ENCODE measurements at regions not wholly inside any gene's neighbourhood (a gene's known extent, or its start where the extent isn't known, plus 50 kb on each side); places are given as distances from the start of the nearest gene placed in this dataset.
"Not testable (repeated sequence)": the region's sequence is repeated elsewhere in the genome, so short reads cannot be mapped to it uniquely, and the experiment has no call there.

GRCh38 chr3:161599697-161600096 lies 103.1 kb downstream of the OTOL1 start:
- Histone ChIP-seq H3K9ac (ENCODE audit: low read depth in 1 of 3, low read length in 3 of 3) (no peak overlapping the region), H3K27me3 (ENCODE audit: control insufficient read depth in 3 of 3, insufficient read depth in 3 of 3, low read length in 3 of 3) (no peaks in the 10 kb centered on the region), H3K27ac (ENCODE audit: low read depth, low read length) (no peak overlapping the region), H3K4me3 (ENCODE audit: low read length in 3 of 3) (no peak overlapping the region), H3K4me1 (ENCODE audit: control insufficient read depth in 3 of 3, insufficient read depth in 3 of 3, low read length in 3 of 3) (no peaks in the 10 kb centered on the region), H3K36me3 (ENCODE audit: control insufficient read depth in 3 of 3, insufficient read depth in 3 of 3, low read length in 3 of 3) (no peaks in the 10 kb centered on the region), H3K9me3 (ENCODE audit: control insufficient read depth in 3 of 3, low read length in 3 of 3) (no peaks in the 10 kb centered on the region)

DNA sequence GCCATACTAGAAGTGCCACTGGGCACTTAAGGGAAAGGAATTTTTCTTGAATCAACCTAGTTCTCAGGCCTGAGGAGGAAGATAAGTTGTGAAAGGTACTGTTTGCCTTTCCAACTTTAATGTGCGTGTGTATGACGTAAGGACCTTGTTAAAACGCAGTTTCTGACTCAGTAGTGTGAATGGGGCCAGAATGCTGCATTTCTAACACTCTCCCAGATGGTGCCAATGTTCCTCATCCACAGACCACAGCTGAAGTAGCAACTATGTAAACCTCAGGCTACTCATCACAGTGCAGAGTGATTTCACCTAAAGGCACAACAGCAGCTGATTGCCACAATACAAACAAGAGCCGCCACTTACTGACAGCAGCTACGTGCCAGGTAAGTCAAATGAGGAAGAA lies 103.6 kb downstream of the OTOL1 start:
- H3K27ac ChIP-seq (ENCODE audit: low read depth, low read length), result no peak overlapping the region
- no peaks in the 10 kb centered on the region for H3K36me3 ChIP-seq (ENCODE audit: control insufficient read depth in 3 of 3, insufficient read depth in 3 of 3, low read length in 3 of 3)

DNA sequence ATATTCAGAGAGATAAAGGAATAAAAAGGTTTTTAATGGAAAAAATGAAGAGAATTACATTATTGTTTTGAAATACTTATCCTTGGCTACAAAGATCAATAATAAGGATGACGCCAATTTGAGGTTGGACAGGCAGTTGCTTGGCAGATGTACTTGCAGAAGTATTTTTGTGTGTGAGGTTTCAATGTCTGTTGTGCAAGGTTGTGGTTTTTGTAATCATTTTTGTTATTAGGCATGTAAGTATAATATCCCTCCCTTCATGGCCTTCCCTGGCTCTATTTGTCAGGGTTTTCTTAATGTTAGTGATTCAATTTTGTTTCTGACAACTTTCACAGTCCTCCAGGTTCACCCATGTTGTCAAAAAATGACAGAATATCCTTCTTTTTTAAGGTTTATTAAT lies 105.9 kb downstream of the OTOL1 start:
- H3K4me1 ChIP-seq (ENCODE audit: control insufficient read depth in 3 of 3, insufficient read depth in 3 of 3, low read length in 3 of 3), result no peaks in the 10 kb centered on the region
- no peaks in the 10 kb centered on the region for H3K27me3 ChIP-seq (ENCODE audit: control insufficient read depth in 3 of 3, insufficient read depth in 3 of 3, low read length in 3 of 3)
- no peaks in the 10 kb centered on the region for H3K9me3 ChIP-seq (ENCODE audit: control insufficient read depth in 3 of 3, low read length in 3 of 3)
- no peak overlapping the region for H3K4me3 ChIP-seq (ENCODE audit: low read length in 3 of 3)
- no peak overlapping the region for H3K27ac ChIP-seq (ENCODE audit: low read depth, low read length)
- no peak overlapping the region for H3K9ac ChIP-seq (ENCODE audit: low read depth in 1 of 3, low read length in 3 of 3)
- no peaks in the 10 kb centered on the region for H3K36me3 ChIP-seq (ENCODE audit: control insufficient read depth in 3 of 3, insufficient read depth in 3 of 3, low read length in 3 of 3)

More for the DNA sequence above, 103.6 kb downstream of the OTOL1 start:
- no peaks in the 10 kb centered on the region for H3K4me1 ChIP-seq (ENCODE audit: control insufficient read depth in 3 of 3, insufficient read depth in 3 of 3, low read length in 3 of 3)
- no peak overlapping the region for H3K9ac ChIP-seq (ENCODE audit: low read depth in 1 of 3, low read length in 3 of 3)
- H3K9me3 ChIP-seq (ENCODE audit: control insufficient read depth in 3 of 3, low read length in 3 of 3), result no peaks in the 10 kb centered on the region
- no peak overlapping the region for H3K4me3 ChIP-seq (ENCODE audit: low read length in 3 of 3)
- H3K27me3 ChIP-seq (ENCODE audit: control insufficient read depth in 3 of 3, insufficient read depth in 3 of 3, low read length in 3 of 3), result no peaks in the 10 kb centered on the region

DNA sequence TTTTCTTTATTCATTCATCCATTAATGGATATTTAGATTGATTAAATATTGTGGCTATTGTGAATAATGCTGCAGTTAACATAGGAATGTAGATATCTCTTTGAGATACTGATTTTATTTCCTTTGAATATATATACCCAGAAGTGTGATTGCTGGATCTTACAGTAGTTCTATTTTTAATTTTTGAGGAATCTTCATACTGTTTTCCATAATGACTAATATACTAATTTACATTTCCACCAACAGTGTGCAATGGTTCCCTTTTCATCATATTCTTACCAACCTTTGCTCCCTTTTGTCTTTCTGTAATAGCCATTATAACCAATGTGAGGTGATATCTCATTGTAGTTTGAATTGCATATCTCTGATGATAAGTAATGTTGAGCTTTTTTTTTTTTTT lies 106.3 kb downstream of the OTOL1 start:
- Histone ChIP-seq H3K4me3 (ENCODE audit: low read length in 3 of 3) (no peak overlapping the region), H3K4me1 (ENCODE audit: control insufficient read depth in 3 of 3, insufficient read depth in 3 of 3, low read length in 3 of 3) (no peaks in the 10 kb centered on the region), H3K27ac (ENCODE audit: low read depth, low read length) (no peak overlapping the region), H3K36me3 (ENCODE audit: control insufficient read depth in 3 of 3, insufficient read depth in 3 of 3, low read length in 3 of 3) (no peaks in the 10 kb centered on the region), H3K9me3 (ENCODE audit: control insufficient read depth in 3 of 3, low read length in 3 of 3) (no peaks in the 10 kb centered on the region), H3K27me3 (ENCODE audit: control insufficient read depth in 3 of 3, insufficient read depth in 3 of 3, low read length in 3 of 3) (no peaks in the 10 kb centered on the region), H3K9ac (ENCODE audit: low read depth in 1 of 3, low read length in 3 of 3) (no peak overlapping the region)

DNA sequence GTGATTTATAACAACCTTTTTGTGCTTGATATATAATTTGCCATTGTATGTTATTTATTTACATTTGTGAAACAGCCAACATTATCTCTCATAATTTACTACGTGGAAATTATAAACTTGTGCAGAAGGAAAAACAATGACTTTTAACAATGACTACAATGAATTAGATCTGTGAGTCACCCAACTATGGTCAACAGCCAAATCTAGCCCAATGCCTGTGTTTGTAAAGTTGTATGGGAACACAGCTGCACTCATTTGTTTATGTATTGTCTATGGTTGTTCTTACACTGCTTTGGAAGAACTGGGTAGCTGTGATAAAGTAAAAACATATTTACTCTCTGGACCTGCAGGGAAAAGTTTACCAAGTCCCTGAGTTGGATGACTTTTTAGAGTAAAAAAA lies 110.4 kb downstream of the OTOL1 start:
- H3K4me1 ChIP-seq (ENCODE audit: control insufficient read depth in 3 of 3, insufficient read depth in 3 of 3, low read length in 3 of 3), result no peaks in the 10 kb centered on the region
- no peaks in the 10 kb centered on the region for H3K36me3 ChIP-seq (ENCODE audit: control insufficient read depth in 3 of 3, insufficient read depth in 3 of 3, low read length in 3 of 3)
- no peaks in the 10 kb centered on the region for H3K9me3 ChIP-seq (ENCODE audit: control insufficient read depth in 3 of 3, low read length in 3 of 3)
- no peak overlapping the region for H3K4me3 ChIP-seq (ENCODE audit: low read length in 3 of 3)
- no peak overlapping the region for H3K27ac ChIP-seq (ENCODE audit: low read depth, low read length)
- H3K27me3 ChIP-seq (ENCODE audit: control insufficient read depth in 3 of 3, insufficient read depth in 3 of 3, low read length in 3 of 3), result no peaks in the 10 kb centered on the region
- no peak overlapping the region for H3K9ac ChIP-seq (ENCODE audit: low read depth in 1 of 3, low read length in 3 of 3)

DNA sequence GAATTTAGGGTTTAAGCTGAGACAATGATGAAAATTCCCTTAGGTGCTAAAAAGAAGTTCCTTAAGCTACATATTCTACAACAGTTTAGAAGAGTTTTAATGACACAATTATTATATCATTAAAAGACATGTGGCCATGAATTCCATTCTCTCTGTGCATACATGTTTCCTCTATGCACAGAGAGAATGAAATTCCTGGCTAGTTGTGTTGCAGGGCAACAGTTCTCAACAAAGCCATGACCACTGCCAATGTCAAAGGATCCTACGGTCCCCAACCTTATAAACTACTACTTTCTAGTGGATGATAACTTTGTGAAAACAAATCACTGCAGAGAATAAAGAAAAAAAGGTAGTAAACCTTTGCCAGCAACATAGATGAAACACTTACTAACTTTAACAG lies 122.7 kb downstream of the OTOL1 start:
- no peak overlapping the region for H3K4me3 ChIP-seq (ENCODE audit: low read length in 3 of 3)

GRCh38 chr3:161630794-161631193 lies 134.2 kb downstream of the OTOL1 start:
- Histone ChIP-seq H3K36me3 (ENCODE audit: control insufficient read depth in 3 of 3, insufficient read depth in 3 of 3, low read length in 3 of 3) (no peaks in the 10 kb centered on the region), H3K9ac (ENCODE audit: low read depth in 1 of 3, low read length in 3 of 3) (no peak overlapping the region), H3K4me1 (ENCODE audit: control insufficient read depth in 3 of 3, insufficient read depth in 3 of 3, low read length in 3 of 3) (no peaks in the 10 kb centered on the region), H3K9me3 (ENCODE audit: control insufficient read depth in 3 of 3, low read length in 3 of 3) (no peaks in the 10 kb centered on the region), H3K27ac (ENCODE audit: low read depth, low read length) (no peak overlapping the region), H3K27me3 (ENCODE audit: control insufficient read depth in 3 of 3, insufficient read depth in 3 of 3, low read length in 3 of 3) (no peaks in the 10 kb centered on the region), H3K4me3 (ENCODE audit: low read length in 3 of 3) (no peak overlapping the region)

More for the DNA sequence above, 122.7 kb downstream of the OTOL1 start:
- Histone ChIP-seq H3K27me3 (ENCODE audit: control insufficient read depth in 3 of 3, insufficient read depth in 3 of 3, low read length in 3 of 3) (no peaks in the 10 kb centered on the region), H3K9ac (ENCODE audit: low read depth in 1 of 3, low read length in 3 of 3) (no peak overlapping the region), H3K27ac (ENCODE audit: low read depth, low read length) (no peak overlapping the region), H3K36me3 (ENCODE audit: control insufficient read depth in 3 of 3, insufficient read depth in 3 of 3, low read length in 3 of 3) (no peaks in the 10 kb centered on the region), H3K9me3 (ENCODE audit: control insufficient read depth in 3 of 3, low read length in 3 of 3) (peaks cover 0 to 3% (median 0%) of the 10 kb centered on the region in 3 donors), H3K4me1 (ENCODE audit: control insufficient read depth in 3 of 3, insufficient read depth in 3 of 3, low read length in 3 of 3) (no peaks in the 10 kb centered on the region)

DNA sequence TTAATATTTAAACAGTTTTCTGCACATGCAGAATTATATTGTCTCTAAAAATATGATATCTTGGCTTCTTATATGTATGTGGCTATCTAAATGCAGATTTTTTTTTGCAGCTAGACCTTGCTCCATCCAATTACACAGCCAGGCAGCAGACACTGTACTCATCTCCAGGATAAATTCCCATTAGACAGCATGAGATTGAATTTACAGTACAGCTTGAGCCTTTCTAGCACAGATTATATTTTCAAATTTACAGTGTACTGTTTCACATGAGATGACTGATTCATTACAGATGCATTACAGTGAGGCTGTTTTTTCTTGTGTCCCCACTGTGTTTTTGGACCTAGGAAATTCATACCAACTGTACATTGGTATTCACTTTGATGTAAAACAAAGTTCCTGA lies 134.9 kb downstream of the OTOL1 start:
- Histone ChIP-seq H3K9me3 (ENCODE audit: control insufficient read depth in 3 of 3, low read length in 3 of 3) (no peaks in the 10 kb centered on the region), H3K36me3 (ENCODE audit: control insufficient read depth in 3 of 3, insufficient read depth in 3 of 3, low read length in 3 of 3) (no peaks in the 10 kb centered on the region), H3K27me3 (ENCODE audit: control insufficient read depth in 3 of 3, insufficient read depth in 3 of 3, low read length in 3 of 3) (no peaks in the 10 kb centered on the region), H3K4me1 (ENCODE audit: control insufficient read depth in 3 of 3, insufficient read depth in 3 of 3, low read length in 3 of 3) (no peaks in the 10 kb centered on the region), H3K27ac (ENCODE audit: low read depth, low read length) (no peak overlapping the region), H3K4me3 (ENCODE audit: low read length in 3 of 3) (no peak overlapping the region), H3K9ac (ENCODE audit: low read depth in 1 of 3, low read length in 3 of 3) (no peak overlapping the region)

DNA sequence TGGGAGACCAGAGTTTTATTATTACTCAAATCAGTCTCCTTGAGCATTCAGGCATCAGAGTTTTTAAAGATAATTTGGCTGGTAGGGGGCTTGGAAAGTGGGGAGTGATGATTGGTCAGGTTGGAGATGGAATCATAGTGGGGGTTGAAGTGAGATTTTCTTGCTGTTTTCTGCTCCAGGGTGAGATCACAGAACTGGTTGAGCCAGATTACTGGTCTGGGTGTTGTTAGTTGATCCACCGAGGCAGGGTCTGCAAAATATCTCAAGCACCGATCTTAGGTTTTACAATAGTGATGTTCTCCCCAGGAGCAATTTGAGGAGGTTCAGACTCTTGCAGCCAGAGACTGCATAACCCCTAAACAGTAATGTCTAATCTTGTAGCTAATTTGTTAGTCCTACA lies 141.0 kb downstream of the OTOL1 start:
- H3K9me3 ChIP-seq (ENCODE audit: control insufficient read depth in 3 of 3, low read length in 3 of 3), result no peaks in the 10 kb centered on the region

DNA sequence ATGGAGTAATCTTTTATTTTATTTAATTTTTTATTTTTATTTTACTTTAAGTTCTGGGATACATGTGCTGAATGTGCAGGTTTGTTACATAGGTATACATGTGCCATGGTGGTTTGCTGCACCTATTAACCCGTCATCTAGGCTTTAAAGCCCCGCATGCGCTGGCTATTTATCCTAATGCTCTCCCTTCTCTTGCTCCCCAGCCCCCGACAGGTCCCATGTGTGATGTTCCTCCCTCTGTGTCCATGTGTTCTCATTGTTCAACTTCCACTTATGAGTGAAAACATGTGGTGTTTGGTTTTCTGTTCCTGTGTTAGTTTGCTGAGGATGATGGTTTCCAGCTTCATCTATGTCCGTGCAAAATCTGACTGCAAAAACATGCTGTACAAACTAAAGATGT lies 142.5 kb downstream of the OTOL1 start:
- H3K4me1 ChIP-seq (ENCODE audit: control insufficient read depth in 3 of 3, insufficient read depth in 3 of 3, low read length in 3 of 3); H3K9ac ChIP-seq (ENCODE audit: low read depth in 1 of 3, low read length in 3 of 3); H3K9me3 ChIP-seq (ENCODE audit: control insufficient read depth in 3 of 3, low read length in 3 of 3); H3K27me3 ChIP-seq (ENCODE audit: control insufficient read depth in 3 of 3, insufficient read depth in 3 of 3, low read length in 3 of 3); H3K27ac ChIP-seq (ENCODE audit: low read depth, low read length); H3K36me3 ChIP-seq (ENCODE audit: control insufficient read depth in 3 of 3, insufficient read depth in 3 of 3, low read length in 3 of 3); H3K4me3 ChIP-seq (ENCODE audit: low read length in 3 of 3): not testable (repeated sequence)

More for the DNA sequence above, 141.0 kb downstream of the OTOL1 start:
- no peak overlapping the region for H3K27ac ChIP-seq (ENCODE audit: low read depth, low read length)
- no peaks in the 10 kb centered on the region for H3K36me3 ChIP-seq (ENCODE audit: control insufficient read depth in 3 of 3, insufficient read depth in 3 of 3, low read length in 3 of 3)
- no peaks in the 10 kb centered on the region for H3K4me1 ChIP-seq (ENCODE audit: control insufficient read depth in 3 of 3, insufficient read depth in 3 of 3, low read length in 3 of 3)
- no peak overlapping the region for H3K4me3 ChIP-seq (ENCODE audit: low read length in 3 of 3)
- H3K27me3 ChIP-seq (ENCODE audit: control insufficient read depth in 3 of 3, insufficient read depth in 3 of 3, low read length in 3 of 3), result no peaks in the 10 kb centered on the region
- H3K9ac ChIP-seq (ENCODE audit: low read depth in 1 of 3, low read length in 3 of 3), result no peak overlapping the region

GRCh38 chr3:161640181-161640580 lies 143.6 kb downstream of the OTOL1 start:
- Histone ChIP-seq H3K4me3 (ENCODE audit: low read length in 3 of 3) (no peak overlapping the region), H3K4me1 (ENCODE audit: control insufficient read depth in 3 of 3, insufficient read depth in 3 of 3, low read length in 3 of 3) (no peaks in the 10 kb centered on the region), H3K36me3 (ENCODE audit: control insufficient read depth in 3 of 3, insufficient read depth in 3 of 3, low read length in 3 of 3) (no peaks in the 10 kb centered on the region), H3K27me3 (ENCODE audit: control insufficient read depth in 3 of 3, insufficient read depth in 3 of 3, low read length in 3 of 3) (no peaks in the 10 kb centered on the region), H3K9me3 (ENCODE audit: control insufficient read depth in 3 of 3, low read length in 3 of 3) (no peaks in the 10 kb centered on the region), H3K9ac (ENCODE audit: low read depth in 1 of 3, low read length in 3 of 3) (no peak overlapping the region), H3K27ac (ENCODE audit: low read depth, low read length) (no peak overlapping the region)

Data from skeletal muscle tissue (tissue), 3 donors.